ENCODE measurements at regions not wholly inside any gene's neighbourhood (a gene's known extent, or its start where the extent isn't known, plus 50 kb on each side); places are given as distances from the start of the nearest gene placed in this dataset.

GRCh38 chr18:6589923-6590322, 139.6 kb upstream of the ARHGAP28 start:
- Mint-ChIP-seq H3K27ac (no peak overlapping the region), H3K4me3 (no peak overlapping the region), H3K9me3 (ENCODE audit: insufficient read depth) (no peaks in the 10 kb centered on the region), H3K4me1 (no peaks in the 10 kb centered on the region), H3K27me3 (no peaks in the 10 kb centered on the region)
- Histone ChIP-seq H3K9me3 (ENCODE audit: control extremely low read depth in 1 of 3, control insufficient read depth in 2 of 3, insufficient read depth in 1 of 3, low read length in 2 of 3) (peaks cover 0 to 2% (median 0%) of the 10 kb centered on the region in 3 donors), H3K4me1 (ENCODE audit: control insufficient read depth in 2 of 2, insufficient read depth in 2 of 2, low read length in 2 of 2) (no peaks in the 10 kb centered on the region), H3K27me3 (replicated peaks in 1 of 4; ENCODE audit: control extremely low read depth in 1 of 4, control insufficient read depth in 3 of 4, insufficient read depth in 4 of 4, low read length in 3 of 4) (no peaks in the 10 kb centered on the region), H3K27ac (ENCODE audit: low read length in 2 of 2) (no peak overlapping the region), H3K9ac (ENCODE audit: low read length) (no peak overlapping the region), H3K79me2 (ENCODE audit: control insufficient read depth, insufficient read depth, low read length) (no peaks in the 10 kb centered on the region), H4K20me1 (ENCODE audit: control insufficient read depth, insufficient read depth, low read length, poor library complexity, severe bottlenecking) (no peaks in the 10 kb centered on the region), H3K4me3 (ENCODE audit: control extremely low read depth in 1 of 5, extremely low read depth in 1 of 5, insufficient read depth in 1 of 5, low read depth in 2 of 5, low read length in 4 of 5) (no peak overlapping the region), H3K36me3 (replicated peaks in 1 of 2; ENCODE audit: control extremely low read depth in 1 of 2, control insufficient read depth in 1 of 2, extremely low read depth in 1 of 2, insufficient read depth in 2 of 2, low read length in 1 of 2) (no peaks in the 10 kb centered on the region), H2AFZ (ENCODE audit: insufficient read depth, low read depth, low read length, poor library complexity, severe bottlenecking) (no peak overlapping the region), H3K4me2 (replicated peaks; ENCODE audit: low read depth, low read length, poor library complexity, severe bottlenecking) (no peak overlapping the region)
- no peak for ATAC-seq (ENCODE audit: low read depth)
- ChIA-PET CTCF (no interaction called here), POLR2A (no interaction called here)
- WGBS (ENCODE audit: insufficient coverage) = no CpG with 5 or more reads among the region's 1 CpG
- DNase-seq = no peak
- TF ChIP-seq EZH2 (IDR thresholded peaks at IDR 0.05; ENCODE audit: borderline replicate concordance, insufficient read depth, low read depth, low read length, poor library complexity, severe bottlenecking) (no peak), CTCF (IDR thresholded peaks at IDR 0.05) (no peak)
- intact Hi-C loops (cut with micrococcal nuclease) = no loop called here

GRCh38 chr18:6590326-6590725, 139.2 kb upstream of the ARHGAP28 start:
- ATAC-seq (ENCODE audit: low read depth) (no peak), DNase-seq (no peak)
- Histone ChIP-seq H3K27ac (ENCODE audit: low read length in 2 of 2) (no peak overlapping the region), H3K36me3 (replicated peaks in 1 of 2; ENCODE audit: control extremely low read depth in 1 of 2, control insufficient read depth in 1 of 2, extremely low read depth in 1 of 2, insufficient read depth in 2 of 2, low read length in 1 of 2) (no peaks in the 10 kb centered on the region), H3K4me2 (replicated peaks; ENCODE audit: low read depth, low read length, poor library complexity, severe bottlenecking) (no peak overlapping the region), H3K79me2 (ENCODE audit: control insufficient read depth, insufficient read depth, low read length) (no peaks in the 10 kb centered on the region), H3K4me1 (ENCODE audit: control insufficient read depth in 2 of 2, insufficient read depth in 2 of 2, low read length in 2 of 2) (no peaks in the 10 kb centered on the region), H3K27me3 (replicated peaks in 1 of 4; ENCODE audit: control extremely low read depth in 1 of 4, control insufficient read depth in 3 of 4, insufficient read depth in 4 of 4, low read length in 3 of 4) (no peaks in the 10 kb centered on the region), H3K9me3 (ENCODE audit: control extremely low read depth in 1 of 3, control insufficient read depth in 2 of 3, insufficient read depth in 1 of 3, low read length in 2 of 3) (peaks cover 0 to 2% (median 0%) of the 10 kb centered on the region in 3 donors), H2AFZ (ENCODE audit: insufficient read depth, low read depth, low read length, poor library complexity, severe bottlenecking) (no peak overlapping the region), H3K9ac (ENCODE audit: low read length) (no peak overlapping the region), H4K20me1 (ENCODE audit: control insufficient read depth, insufficient read depth, low read length, poor library complexity, severe bottlenecking) (no peaks in the 10 kb centered on the region), H3K4me3 (ENCODE audit: control extremely low read depth in 1 of 5, extremely low read depth in 1 of 5, insufficient read depth in 1 of 5, low read depth in 2 of 5, low read length in 4 of 5) (no peak overlapping the region)
- Mint-ChIP-seq H3K4me3 (no peak overlapping the region), H3K9me3 (ENCODE audit: insufficient read depth) (no peaks in the 10 kb centered on the region), H3K27ac (no peak overlapping the region), H3K4me1 (no peaks in the 10 kb centered on the region), H3K27me3 (no peaks in the 10 kb centered on the region)
- no CpG with 5 or more reads among the region's 3 CpGs for WGBS (ENCODE audit: insufficient coverage)
- POLR2A ChIA-PET = no interaction called here
- TF ChIP-seq CTCF (IDR thresholded peaks at IDR 0.05) (no peak), EZH2 (IDR thresholded peaks at IDR 0.05; ENCODE audit: borderline replicate concordance, insufficient read depth, low read depth, low read length, poor library complexity, severe bottlenecking) (no peak)
- intact Hi-C loops (cut with micrococcal nuclease) = no loop called here
- CTCF ChIA-PET = no interaction called here
